ENCODE measurements at regions not wholly inside any gene's neighbourhood (a gene's known extent, or its start where the extent isn't known, plus 50 kb on each side); places are given as distances from the start of the nearest gene placed in this dataset.

DNA sequence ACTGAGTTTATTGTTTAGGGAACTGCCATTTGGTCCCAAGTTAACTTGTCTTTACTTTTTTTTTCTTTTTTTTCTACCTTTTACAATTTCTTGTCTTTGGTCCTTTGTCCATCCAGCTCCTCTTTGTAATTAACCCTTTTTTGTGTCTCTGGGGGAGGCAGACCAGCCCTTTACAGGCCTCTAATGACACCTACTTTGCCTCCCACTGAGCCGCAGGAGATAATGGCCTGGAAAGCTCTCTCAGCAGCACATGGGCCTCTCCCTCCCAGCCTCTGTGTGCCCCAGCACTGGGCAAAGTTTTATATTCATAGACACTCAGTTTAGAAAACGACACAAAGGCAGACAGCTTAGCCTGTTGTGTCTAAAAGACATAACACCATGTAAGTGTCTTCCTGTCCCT lies 480.4 kb downstream of the SOX6 start:
- no peak for TF ChIP-seq BACH1 (tag; IDR thresholded peaks at IDR 0.05)
- TF ChIP-seq ZNF324 (CRISPR knock-in tag; IDR thresholded peaks at IDR 0.05): no peak
- no peak for TF ChIP-seq DDX20 (tag; IDR thresholded peaks at IDR 0.05; ENCODE audit: low read depth)
- TF ChIP-seq, protein P1, sequence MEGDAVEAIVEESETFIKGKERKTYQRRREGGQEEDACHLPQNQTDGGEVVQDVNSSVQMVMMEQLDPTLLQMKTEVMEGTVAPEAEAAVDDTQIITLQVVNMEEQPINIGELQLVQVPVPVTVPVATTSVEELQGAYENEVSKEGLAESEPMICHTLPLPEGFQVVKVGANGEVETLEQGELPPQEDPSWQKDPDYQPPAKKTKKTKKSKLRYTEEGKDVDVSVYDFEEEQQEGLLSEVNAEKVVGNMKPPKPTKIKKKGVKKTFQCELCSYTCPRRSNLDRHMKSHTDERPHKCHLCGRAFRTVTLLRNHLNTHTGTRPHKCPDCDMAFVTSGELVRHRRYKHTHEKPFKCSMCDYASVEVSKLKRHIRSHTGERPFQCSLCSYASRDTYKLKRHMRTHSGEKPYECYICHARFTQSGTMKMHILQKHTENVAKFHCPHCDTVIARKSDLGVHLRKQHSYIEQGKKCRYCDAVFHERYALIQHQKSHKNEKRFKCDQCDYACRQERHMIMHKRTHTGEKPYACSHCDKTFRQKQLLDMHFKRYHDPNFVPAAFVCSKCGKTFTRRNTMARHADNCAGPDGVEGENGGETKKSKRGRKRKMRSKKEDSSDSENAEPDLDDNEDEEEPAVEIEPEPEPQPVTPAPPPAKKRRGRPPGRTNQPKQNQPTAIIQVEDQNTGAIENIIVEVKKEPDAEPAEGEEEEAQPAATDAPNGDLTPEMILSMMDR (IDR thresholded peaks at IDR 0.05 in 2 of 3, conservative IDR thresholded peaks at IDR 0.05 in 1 of 3; ENCODE audit: insufficient read depth in 2 of 3, low read depth in 1 of 3, low read length in 3 of 3): no peak
- TF ChIP-seq DNMT1 (IDR thresholded peaks at IDR 0.05): no peak
